Body of pancreas (tissue), 4 donors: ENCODE measurements at regions not wholly inside any gene's neighbourhood (a gene's known extent, or its start where the extent isn't known, plus 50 kb on each side); places are given as distances from the start of the nearest gene placed in this dataset.

ENCODE experiments used
- ATAC-seq: fragments of 150-250 bp; one replicate; pipeline ENCODE4 v1.9.1; 2016
- DNase-seq, 4 donors: peaks; one replicate each; pipeline ENCODE4 v3.0.0-alpha.2; 2019
- H3K27ac ChIP-seq, 4 donors: fragments of 200-600 bp; sonication (generic); 1 replicate in 3 of 4; 2 replicates in 1 of 4; pipeline versions ENCODE4 v1.5.1 to v1.6.1; 2016 to 2019; ENCODE audit warnings: mild to moderate bottlenecking in 1 of 4, mixed read lengths in 1 of 4, moderate library complexity in 1 of 4
- H3K27me3 ChIP-seq, 2 donors: fragments of 200-600 bp; sonication (generic); one replicate each; pipeline ENCODE4 v1.6.0; 2016; ENCODE audit warnings: mild to moderate bottlenecking in 1 of 2
- H3K36me3 ChIP-seq, 2 donors: fragments of 200-600 bp; sonication (generic); replicated peaks in 1 of 2; 2 replicates each; pipeline ENCODE4 v1.5.1; 2016; ENCODE audit warnings: low read depth in 2 of 2; ENCODE audit not compliant: insufficient read depth in 1 of 2
- H3K4me1 ChIP-seq: fragments of 200-600 bp; sonication (generic); one replicate; pipeline ENCODE4 v1.6.0; 2016
- H3K4me3 ChIP-seq, 2 donors: fragments of 200-600 bp; sonication (generic); 1 replicate in 1 of 2; 2 replicates in 1 of 2; pipeline ENCODE4 v1.5.1; 2016 to 2019
- H3K9me3 ChIP-seq, 3 donors: fragments of 200-600 bp; sonication (generic); 1 replicate in 2 of 3; 2 replicates in 1 of 3; pipeline ENCODE4 v1.5.1; 2016
- CTCF ChIP-seq, 7 experiments: fragments of 450-650 bp in 4 of 7; fragments of 200-600 bp in 3 of 7; sonication (generic) in 3 of 7; IDR thresholded peaks; one replicate each; pipeline ENCODE4 v1.5.1; 2016 to 2019; ENCODE audit warnings: antibody characterized with exemption in 7 of 7
- POLR2A ChIP-seq, 3 donors: fragments of 450-650 bp; IDR thresholded peaks; one replicate each; pipeline ENCODE4 v1.6.1; 2016; ENCODE audit warnings: antibody characterized with exemption in 3 of 3, mild to moderate bottlenecking in 2 of 3
- WGBS, 2 donors: methylation state at CpG; one replicate each; pipeline ENCODE4 v1.1.5; 2017; 5-methylcytosine and 5-hydroxymethylcytosine counted together
- intact Hi-C: fragments of 100-400 bp; cut with DNase I; formaldehyde crosslinking; loops from one replicate; pipeline ENCODE4 v1.15.1; 2023

- intact Hi-C loops: no loop called here
- no peak for ATAC-seq
- DNase-seq: no peak
- WGBS, 2 donors: 29 to 32% methylated on average over 3 of the region's 3 CpGs
- no peaks in the 10 kb centered on the region for H3K27me3 ChIP-seq
- H3K4me3 ChIP-seq: no peak overlapping the region
- no peak for TF ChIP-seq POLR2A (IDR thresholded peaks at IDR 0.05)
- TF ChIP-seq CTCF (IDR thresholded peaks at IDR 0.05): no peak
- no peaks in the 10 kb centered on the region for H3K36me3 ChIP-seq
- no peak overlapping the region for H3K27ac ChIP-seq
- no peaks in the 10 kb centered on the region for H3K9me3 ChIP-seq
- no peaks in the 10 kb centered on the region for H3K4me1 ChIP-seq
These were observed 631.4 kb downstream of the CDH26 start for GRCh38 chr20:60589623-60590022.

- 51 to 54% methylated on average over 6 of the region's 6 CpGs for WGBS, 2 donors
- no peaks in the 10 kb centered on the region for H3K27me3 ChIP-seq
- H3K9me3 ChIP-seq: no peaks in the 10 kb centered on the region
- intact Hi-C loops: no loop called here
- ATAC-seq (no peak), DNase-seq (no peak)
- TF ChIP-seq CTCF (IDR thresholded peaks at IDR 0.05) (no peak), POLR2A (IDR thresholded peaks at IDR 0.05) (no peak)
- no peak overlapping the region for H3K4me3 ChIP-seq
- H3K36me3 ChIP-seq: no peaks in the 10 kb centered on the region
- no peaks in the 10 kb centered on the region for H3K4me1 ChIP-seq
- H3K27ac ChIP-seq: no peak overlapping the region
These were observed 633.1 kb downstream of the CDH26 start for GRCh38 chr20:60591172-60591799.

- no peaks in the 10 kb centered on the region for H3K9me3 ChIP-seq
- TF ChIP-seq CTCF (IDR thresholded peaks at IDR 0.05) (no peak), POLR2A (IDR thresholded peaks at IDR 0.05) (no peak)
- no peak for DNase-seq
These were observed 640.3 kb downstream of the CDH26 start for GRCh38 chr20:60598528-60598927.

GRCh38 chr20:60599381-60599780 is 641.2 kb downstream of the CDH26 start:
- Histone ChIP-seq H3K36me3 (no peaks in the 10 kb centered on the region), H3K4me1 (no peaks in the 10 kb centered on the region), H3K27me3 (no peaks in the 10 kb centered on the region), H3K27ac (no peak overlapping the region), H3K4me3 (no peak overlapping the region), H3K9me3 (no peaks in the 10 kb centered on the region)
- TF ChIP-seq POLR2A (IDR thresholded peaks at IDR 0.05): no peak
- ATAC-seq (no peak), DNase-seq (no peak)
- 82 to 89% methylated on average over 16 of the region's 16 CpGs for WGBS, 2 donors
- intact Hi-C loops: no loop called here

More at GRCh38 chr20:60598528-60598927, 640.3 kb downstream of the CDH26 start:
- no peaks in the 10 kb centered on the region for H3K4me1 ChIP-seq
- intact Hi-C loops: no loop called here
- no peaks in the 10 kb centered on the region for H3K27me3 ChIP-seq
- no peak for ATAC-seq
- 63% methylated on average over 14 of the region's 14 CpGs for WGBS, 2 donors
- H3K36me3 ChIP-seq: no peaks in the 10 kb centered on the region
- H3K27ac ChIP-seq: no peak overlapping the region
- H3K4me3 ChIP-seq: no peak overlapping the region

- no peak overlapping the region for H3K27ac ChIP-seq
- DNase-seq (no peak), ATAC-seq (no peak)
- no peaks in the 10 kb centered on the region for H3K27me3 ChIP-seq
- TF ChIP-seq CTCF (IDR thresholded peaks at IDR 0.05) (no peak), POLR2A (IDR thresholded peaks at IDR 0.05) (no peak)
- 67 to 71% methylated on average over 7 of the region's 7 CpGs for WGBS, 2 donors
- no peaks in the 10 kb centered on the region for H3K9me3 ChIP-seq
- no peaks in the 10 kb centered on the region for H3K4me1 ChIP-seq
- intact Hi-C loops: no loop called here
- no peaks in the 10 kb centered on the region for H3K36me3 ChIP-seq
- H3K4me3 ChIP-seq: no peak overlapping the region
These were observed 641.8 kb downstream of the CDH26 start for GRCh38 chr20:60600036-60600435.
